ENCODE measurements at regions not wholly inside any gene's neighbourhood (a gene's known extent, or its start where the extent isn't known, plus 50 kb on each side); places are given as distances from the start of the nearest gene placed in this dataset.
"Not testable (repeated sequence)": the region's sequence is repeated elsewhere in the genome, so short reads cannot be mapped to it uniquely, and the experiment has no call there.

DNA sequence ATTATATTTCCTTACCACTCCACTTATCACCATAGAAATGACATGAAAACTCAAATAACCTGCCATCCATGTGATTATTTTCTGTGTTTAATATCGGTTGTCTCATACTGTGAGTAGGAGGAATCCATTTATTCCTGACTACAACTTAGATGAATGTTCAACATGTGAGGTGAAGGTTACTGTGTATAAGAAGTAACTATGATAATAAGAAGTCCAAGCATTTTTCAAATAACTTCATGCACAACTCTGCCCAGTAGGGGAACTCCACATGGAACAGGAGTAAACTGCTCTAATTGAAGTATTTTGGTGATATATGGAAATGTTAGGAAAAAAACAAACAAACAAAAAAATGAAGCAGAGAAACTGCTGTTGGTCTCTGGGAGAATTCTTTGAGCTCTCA is 447.5 kb upstream of the GRIN3A start:
- Mint-ChIP-seq H3K27ac (no peak overlapping the region), H3K4me1 (no peaks in the 10 kb centered on the region), H3K4me3 (no peak overlapping the region), H3K27me3 (ENCODE audit: insufficient read depth, low read depth) (no peaks in the 10 kb centered on the region), H3K9me3 (no peaks in the 10 kb centered on the region), H3K36me3 (no peaks in the 10 kb centered on the region)
- no peak overlapping the region for H2AFZ ChIP-seq (replicated peaks)
- H3K36me3 ChIP-seq, result no peaks in the 10 kb centered on the region
- no peak overlapping the region for H3K4me2 ChIP-seq
- H3F3A ChIP-seq (ENCODE audit: low read depth), result no peaks in the 10 kb centered on the region
- H3K9ac ChIP-seq, result no peak overlapping the region
- no peaks in the 10 kb centered on the region for H3K79me2 ChIP-seq (ENCODE audit: low read depth)
- peaks cover 8% of the 10 kb centered on the region for H3K9me3 ChIP-seq (ENCODE audit: low read depth)
- no peak for TF ChIP-seq EZH2 (IDR thresholded peaks at IDR 0.05)
- TF ChIP-seq, protein P1, sequence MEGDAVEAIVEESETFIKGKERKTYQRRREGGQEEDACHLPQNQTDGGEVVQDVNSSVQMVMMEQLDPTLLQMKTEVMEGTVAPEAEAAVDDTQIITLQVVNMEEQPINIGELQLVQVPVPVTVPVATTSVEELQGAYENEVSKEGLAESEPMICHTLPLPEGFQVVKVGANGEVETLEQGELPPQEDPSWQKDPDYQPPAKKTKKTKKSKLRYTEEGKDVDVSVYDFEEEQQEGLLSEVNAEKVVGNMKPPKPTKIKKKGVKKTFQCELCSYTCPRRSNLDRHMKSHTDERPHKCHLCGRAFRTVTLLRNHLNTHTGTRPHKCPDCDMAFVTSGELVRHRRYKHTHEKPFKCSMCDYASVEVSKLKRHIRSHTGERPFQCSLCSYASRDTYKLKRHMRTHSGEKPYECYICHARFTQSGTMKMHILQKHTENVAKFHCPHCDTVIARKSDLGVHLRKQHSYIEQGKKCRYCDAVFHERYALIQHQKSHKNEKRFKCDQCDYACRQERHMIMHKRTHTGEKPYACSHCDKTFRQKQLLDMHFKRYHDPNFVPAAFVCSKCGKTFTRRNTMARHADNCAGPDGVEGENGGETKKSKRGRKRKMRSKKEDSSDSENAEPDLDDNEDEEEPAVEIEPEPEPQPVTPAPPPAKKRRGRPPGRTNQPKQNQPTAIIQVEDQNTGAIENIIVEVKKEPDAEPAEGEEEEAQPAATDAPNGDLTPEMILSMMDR (IDR thresholded peaks at IDR 0.05), result no peak
- TF ChIP-seq EZH2phosphoT487 (IDR thresholded peaks at IDR 0.05), result no peak
- H3K27me3 ChIP-seq, result no peaks in the 10 kb centered on the region
- no peaks in the 10 kb centered on the region for H4K20me1 ChIP-seq (ENCODE audit: low read depth)
- no peak overlapping the region for H3K27ac ChIP-seq
- no peak for DNase-seq (ENCODE audit: low spot score)
- H3K4me1 ChIP-seq, result no peaks in the 10 kb centered on the region
- H3K4me3 ChIP-seq, result no peak overlapping the region

DNA sequence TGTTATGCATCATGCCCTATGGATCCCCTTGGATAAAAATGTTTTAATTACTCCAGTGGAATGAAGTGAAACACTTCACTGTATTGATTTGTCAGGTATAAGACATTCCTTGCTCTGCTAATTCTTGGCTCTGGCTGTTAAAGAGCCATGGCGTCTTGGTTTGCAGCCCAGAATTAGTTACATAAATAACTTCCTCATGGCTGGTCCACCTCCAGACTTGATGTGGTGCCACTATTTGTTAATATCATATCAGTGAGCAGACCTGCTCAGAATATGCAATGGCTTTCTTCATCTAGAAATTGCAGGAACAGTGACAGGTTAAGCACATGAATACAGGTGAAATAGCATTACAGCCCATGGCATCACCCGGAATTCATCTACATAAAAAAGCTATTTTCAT is 446.9 kb upstream of the GRIN3A start:
- Histone ChIP-seq H3K79me2 (ENCODE audit: low read depth) (no peaks in the 10 kb centered on the region), H3K4me1 (no peaks in the 10 kb centered on the region), H3K36me3 (no peaks in the 10 kb centered on the region), H3F3A (ENCODE audit: low read depth) (no peaks in the 10 kb centered on the region), H2AFZ (replicated peaks) (no peak overlapping the region), H3K4me2 (no peak overlapping the region), H3K9me3 (ENCODE audit: low read depth) (peaks cover 8% of the 10 kb centered on the region), H3K9ac (no peak overlapping the region), H4K20me1 (ENCODE audit: low read depth) (no peaks in the 10 kb centered on the region), H3K27me3 (no peaks in the 10 kb centered on the region), H3K27ac (no peak overlapping the region), H3K4me3 (no peak overlapping the region)
- Mint-ChIP-seq H3K4me3 (no peak overlapping the region), H3K9me3 (no peaks in the 10 kb centered on the region), H3K27me3 (ENCODE audit: insufficient read depth, low read depth) (no peaks in the 10 kb centered on the region), H3K27ac (no peak overlapping the region), H3K4me1 (no peaks in the 10 kb centered on the region), H3K36me3 (no peaks in the 10 kb centered on the region)
- no peak for TF ChIP-seq EZH2 (IDR thresholded peaks at IDR 0.05)
- TF ChIP-seq, protein P1 (IDR thresholded peaks at IDR 0.05), result no peak
- TF ChIP-seq EZH2phosphoT487 (IDR thresholded peaks at IDR 0.05), result no peak
- DNase-seq (ENCODE audit: low spot score), result no peak

DNA sequence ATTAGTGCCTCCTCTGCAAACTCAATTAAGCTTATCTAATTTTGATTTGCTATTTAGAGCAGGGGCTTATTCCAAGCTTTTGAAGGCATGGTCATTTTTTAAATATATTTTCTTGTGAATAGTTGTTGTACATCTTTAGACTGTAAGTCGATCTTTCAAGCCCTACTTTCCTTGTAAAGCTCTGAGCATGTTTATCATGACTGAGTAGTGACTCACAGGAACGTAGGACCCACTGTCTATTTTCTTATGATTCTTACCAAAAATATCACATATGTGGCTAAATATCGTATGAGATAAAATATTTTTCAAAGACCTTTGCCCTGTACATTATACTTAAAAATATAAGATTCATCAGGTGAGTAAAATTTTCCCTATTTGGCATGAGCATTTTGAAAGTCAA is 440.4 kb upstream of the GRIN3A start:
- Mint-ChIP-seq H3K9me3 (peaks cover 15% of the 10 kb centered on the region), H3K27ac (no peak overlapping the region), H3K4me1 (no peaks in the 10 kb centered on the region), H3K4me3 (no peak overlapping the region), H3K27me3 (ENCODE audit: insufficient read depth, low read depth) (no peaks in the 10 kb centered on the region), H3K36me3 (no peaks in the 10 kb centered on the region)
- Histone ChIP-seq H3K4me1 (no peaks in the 10 kb centered on the region), H3K27me3 (no peaks in the 10 kb centered on the region), H3K36me3 (no peaks in the 10 kb centered on the region), H3K4me2 (no peak overlapping the region), H3K79me2 (ENCODE audit: low read depth) (no peaks in the 10 kb centered on the region), H3F3A (ENCODE audit: low read depth) (no peaks in the 10 kb centered on the region), H3K4me3 (no peak overlapping the region), H3K9me3 (ENCODE audit: low read depth) (peaks cover 16% of the 10 kb centered on the region), H3K9ac (no peak overlapping the region), H4K20me1 (ENCODE audit: low read depth) (no peaks in the 10 kb centered on the region), H2AFZ (replicated peaks) (no peak overlapping the region), H3K27ac (no peak overlapping the region)
- no peak for TF ChIP-seq EZH2 (IDR thresholded peaks at IDR 0.05)
- TF ChIP-seq EZH2phosphoT487 (IDR thresholded peaks at IDR 0.05), result no peak
- TF ChIP-seq, protein P1 (IDR thresholded peaks at IDR 0.05), result no peak
- DNase-seq (ENCODE audit: low spot score), result no peak

DNA sequence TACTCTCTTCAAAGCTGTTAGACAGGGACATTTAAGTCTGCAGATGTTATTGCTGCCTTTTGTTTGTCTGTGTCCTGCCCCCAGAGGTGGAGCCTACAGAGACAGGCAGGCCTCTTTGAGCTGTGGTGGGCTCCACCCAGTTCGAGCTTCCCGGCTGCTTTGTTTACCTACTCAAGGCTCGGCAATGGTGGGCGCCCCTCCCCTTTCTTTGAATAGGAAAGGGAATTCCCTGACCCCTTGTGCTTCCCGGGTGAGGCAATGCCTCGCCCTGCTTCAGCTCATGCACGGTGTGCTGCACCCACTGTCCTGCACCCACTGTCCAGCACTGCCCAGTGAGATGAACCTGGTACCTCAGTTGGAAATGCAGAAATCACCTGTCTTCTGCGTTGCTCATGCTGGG is 435.8 kb upstream of the GRIN3A start:
- H3F3A ChIP-seq (ENCODE audit: low read depth); H3K4me3 ChIP-seq; H3K27me3 ChIP-seq; H3K36me3 Mint-ChIP-seq; H3K27ac Mint-ChIP-seq; H3K4me3 Mint-ChIP-seq; H4K20me1 ChIP-seq (ENCODE audit: low read depth); DNase-seq (ENCODE audit: low spot score); H3K36me3 ChIP-seq; H3K4me2 ChIP-seq; H3K9ac ChIP-seq; H3K79me2 ChIP-seq (ENCODE audit: low read depth); H3K27ac ChIP-seq; H3K4me1 ChIP-seq; H3K4me1 Mint-ChIP-seq; H2AFZ ChIP-seq (replicated peaks); H3K27me3 Mint-ChIP-seq (ENCODE audit: insufficient read depth, low read depth): not testable (repeated sequence)
- peaks cover 15% of the 10 kb centered on the region for H3K9me3 Mint-ChIP-seq
- H3K9me3 ChIP-seq (ENCODE audit: low read depth), result peaks cover 16% of the 10 kb centered on the region

All from neural progenitor cell (in vitro differentiated cells).